Bronchial epithelial cell (primary cell): ENCODE measurements at regions not wholly inside any gene's neighbourhood (a gene's known extent, or its start where the extent isn't known, plus 50 kb on each side); places are given as distances from the start of the nearest gene placed in this dataset.
A peak's percentile ranks its signal among the peaks of the same experiment; 100 is the strongest.

Source experiments
- DNase-seq: peaks from one replicate; pipeline ENCODE4 v3.0.0-alpha.2; 2010; ENCODE audit warnings: low read depth
- FAIRE-seq: peaks from 2 replicates; lab custom pipeline; 2011; peaks lifted over from hg19 to GRCh38; lab: Jason Lieb, UNC
- H3K27me3 ChIP-seq: 2 replicates; pipeline ENCODE4 v1.5.1; 2011; ENCODE audit warnings: low read length; ENCODE audit not compliant: control insufficient read depth, insufficient read depth
- H3K36me3 ChIP-seq: 2 replicates; pipeline ENCODE4 v1.5.1; 2011; ENCODE audit warnings: low read length; ENCODE audit not compliant: control insufficient read depth, insufficient read depth
- H3K4me3 ChIP-seq: 2 replicates; pipeline ENCODE4 v1.5.1; 2011; ENCODE audit warnings: mild to moderate bottlenecking, low read depth, low read length, control low read depth
- CTCF ChIP-seq: IDR thresholded peaks from 2 replicates; pipeline ENCODE4 v1.5.1; 2011; ENCODE audit warnings: mild to moderate bottlenecking, moderate library complexity, low read length, control low read depth, inconsistent platforms; ENCODE audit not compliant: insufficient read depth, severe bottlenecking

- Histone ChIP-seq H3K36me3 (no peaks in the 10 kb centered on the region), H3K27me3 (no peaks in the 10 kb centered on the region), H3K4me3 (no peak overlapping the region)
- DNase-seq (no peak), FAIRE-seq (peak; percentile 13)
- no peak for TF ChIP-seq CTCF
Observed at GRCh38 chr6:146894624-146895023, 295.9 kb downstream of the ADGB start.

DNA sequence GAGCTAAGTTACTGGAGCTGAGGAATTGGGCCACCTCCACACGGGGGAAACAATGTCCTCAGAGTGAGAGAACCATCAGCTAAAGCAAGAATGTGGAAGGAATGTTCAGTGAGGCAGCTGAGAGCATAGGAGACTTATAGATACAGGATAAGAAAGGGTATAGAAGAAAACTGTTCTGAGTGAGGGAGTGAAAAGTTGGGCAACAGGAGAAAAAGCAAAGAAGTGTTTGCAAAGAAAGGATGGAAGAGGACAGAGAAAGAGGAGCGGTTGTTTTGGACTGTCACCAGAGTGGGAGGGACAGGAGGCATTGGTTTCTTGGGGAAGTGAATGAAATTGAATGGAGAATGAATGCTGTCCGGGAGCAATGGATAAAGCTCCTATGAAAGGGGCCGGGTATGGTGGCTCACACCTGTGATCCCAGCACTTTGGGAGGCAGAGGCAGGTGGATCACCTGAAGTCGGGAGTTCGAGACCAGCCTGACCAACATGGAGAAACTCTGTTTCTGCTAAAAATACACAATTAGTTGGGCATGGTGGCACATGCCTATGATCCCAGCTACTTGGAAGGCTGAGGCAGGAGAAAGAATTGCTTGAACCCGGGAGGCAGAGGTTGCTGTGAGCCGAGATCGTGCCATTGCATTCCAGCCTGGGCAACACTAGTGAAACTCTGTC, 296.5 kb downstream of the ADGB start:
- Histone ChIP-seq H3K4me3 (no peak overlapping the region), H3K27me3 (no peaks in the 10 kb centered on the region), H3K36me3 (no peaks in the 10 kb centered on the region)
- DNase-seq, result no peak
- no peak for FAIRE-seq
- TF ChIP-seq CTCF, result no peak

DNA sequence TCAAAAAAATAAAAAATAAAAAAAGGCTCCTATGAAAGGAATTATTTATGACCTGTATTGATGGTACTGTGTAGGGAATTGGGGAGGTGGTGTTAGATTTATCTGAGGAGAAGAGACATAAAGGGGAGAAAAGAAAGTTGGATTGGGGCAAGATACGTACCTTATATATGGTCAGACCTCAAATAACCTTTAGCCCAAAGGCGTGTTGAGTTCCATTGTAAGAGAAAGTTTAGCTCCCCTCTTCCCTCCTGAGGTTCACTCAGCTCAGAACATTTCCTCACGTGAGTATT, 296.9 kb downstream of the ADGB start:
- no peaks in the 10 kb centered on the region for H3K36me3 ChIP-seq
- DNase-seq, result no peak
- no peak overlapping the region for H3K4me3 ChIP-seq
- no peaks in the 10 kb centered on the region for H3K27me3 ChIP-seq
- FAIRE-seq, result no peak
- TF ChIP-seq CTCF, result no peak

- no peak for TF ChIP-seq CTCF
- H3K27me3 ChIP-seq, result no peaks in the 10 kb centered on the region
- H3K4me3 ChIP-seq, result no peak overlapping the region
- no peak for FAIRE-seq
- DNase-seq, result no peak
- no peaks in the 10 kb centered on the region for H3K36me3 ChIP-seq
Observed at GRCh38 chr6:146896062-146896813, 297.5 kb downstream of the ADGB start.

DNA sequence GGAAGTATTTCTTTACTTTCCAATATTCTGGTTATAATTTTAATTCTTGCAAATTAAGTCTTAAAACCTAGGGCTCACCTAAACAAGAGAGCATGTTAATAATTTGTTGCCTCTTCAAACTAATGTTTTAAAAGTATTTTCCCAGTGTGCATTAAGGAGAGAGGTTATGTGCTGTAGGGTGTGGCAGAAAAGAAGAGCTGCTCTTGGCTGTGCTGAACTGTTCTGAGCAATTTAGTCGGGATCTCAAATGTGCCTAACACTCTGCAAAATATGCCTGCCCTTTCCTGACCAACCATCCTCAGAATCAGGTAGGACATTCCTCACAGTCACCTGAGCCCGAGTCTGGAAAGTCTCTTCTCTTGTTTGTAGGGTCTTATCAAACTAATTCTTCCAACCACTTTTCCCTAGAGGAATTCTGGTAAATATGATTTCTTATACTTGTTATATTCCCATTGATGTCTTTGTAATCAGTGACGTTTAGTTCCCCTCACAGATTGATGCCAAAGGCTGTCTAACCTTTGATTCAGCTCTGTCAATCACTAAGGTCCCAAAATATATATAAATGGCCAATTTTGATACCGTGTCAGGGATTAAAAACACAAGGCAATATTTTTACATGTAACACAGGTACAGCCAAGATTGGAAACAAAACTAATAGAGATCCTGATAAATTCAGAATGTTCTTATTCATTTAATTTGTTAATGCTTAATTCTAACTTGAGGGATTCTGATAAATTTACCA, 298.4 kb downstream of the ADGB start:
- H3K36me3 ChIP-seq, result no peaks in the 10 kb centered on the region
- H3K4me3 ChIP-seq, result no peak overlapping the region
- FAIRE-seq (no peak), DNase-seq (no peak)
- no peak for TF ChIP-seq CTCF
- H3K27me3 ChIP-seq, result no peaks in the 10 kb centered on the region
